ENCODE measurements at regions not wholly inside any gene's neighbourhood (a gene's known extent, or its start where the extent isn't known, plus 50 kb on each side); places are given as distances from the start of the nearest gene placed in this dataset.
"Not testable (repeated sequence)": the region's sequence is repeated elsewhere in the genome, so short reads cannot be mapped to it uniquely, and the experiment has no call there.

DNA sequence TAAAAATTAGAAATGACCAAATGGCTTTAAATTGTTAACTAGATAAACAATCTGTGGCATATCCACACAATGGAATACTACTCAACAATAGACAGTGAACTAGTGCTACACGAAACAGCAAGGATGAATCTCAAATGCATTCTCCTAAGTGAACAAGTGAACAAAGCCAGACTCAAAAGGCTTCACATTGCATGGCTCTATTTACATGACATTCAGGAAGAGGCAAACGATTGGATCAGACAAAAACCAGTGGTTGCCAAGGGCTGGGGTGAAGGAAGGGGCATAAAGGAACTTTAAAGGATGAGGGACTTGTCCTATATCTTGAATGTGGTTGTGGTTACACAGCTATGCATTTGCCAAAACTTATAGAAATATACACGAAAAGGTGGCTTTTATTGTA is 184.3 kb downstream of the RPIA start:
- no peak for TF ChIP-seq CTCF (conservative IDR thresholded peaks at IDR 0.05)
- H3K27ac ChIP-seq = no peak overlapping the region

GRCh38 chr2:88880441-88880953 is 189.0 kb downstream of the RPIA start:
- no peak overlapping the region for H3K27ac ChIP-seq
- TF ChIP-seq CTCF (conservative IDR thresholded peaks at IDR 0.05) = peak; percentile 88

- no peak overlapping the region for H3K27ac ChIP-seq
- TF ChIP-seq CTCF (conservative IDR thresholded peaks at IDR 0.05) = no peak
Observed at GRCh38 chr2:88885275-88885674, 193.8 kb downstream of the RPIA start.

DNA sequence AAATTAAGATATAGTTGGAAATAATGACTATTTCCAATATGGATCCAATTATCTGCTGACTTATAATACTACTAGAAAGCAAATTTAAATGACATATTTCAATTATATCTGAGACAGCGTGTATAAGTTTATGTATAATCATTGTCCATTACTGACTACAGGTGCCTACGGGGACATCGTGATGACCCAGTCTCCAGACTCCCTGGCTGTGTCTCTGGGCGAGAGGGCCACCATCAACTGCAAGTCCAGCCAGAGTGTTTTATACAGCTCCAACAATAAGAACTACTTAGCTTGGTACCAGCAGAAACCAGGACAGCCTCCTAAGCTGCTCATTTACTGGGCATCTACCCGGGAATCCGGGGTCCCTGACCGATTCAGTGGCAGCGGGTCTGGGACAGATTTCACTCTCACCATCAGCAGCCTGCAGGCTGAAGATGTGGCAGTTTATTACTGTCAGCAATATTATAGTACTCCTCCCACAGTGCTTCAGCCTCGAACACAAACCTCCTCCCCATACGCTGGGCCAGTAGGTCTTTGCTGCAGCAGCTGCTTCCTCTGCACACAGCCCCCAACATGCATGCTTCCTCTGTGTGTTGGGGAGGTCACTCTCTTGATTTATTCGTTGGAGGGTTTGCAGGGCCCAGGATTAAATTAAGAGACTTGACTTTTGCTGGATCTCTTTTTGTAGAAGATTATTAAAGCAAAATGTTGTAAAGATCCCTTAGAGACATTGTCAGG is 194.4 kb downstream of the RPIA start:
- no peak for TF ChIP-seq CTCF (conservative IDR thresholded peaks at IDR 0.05)
- no peak overlapping the region for H3K27ac ChIP-seq

- not testable (repeated sequence) for H3K27ac ChIP-seq
Observed at GRCh38 chr2:88887466-88887865, 196.0 kb downstream of the RPIA start.

- TF ChIP-seq CTCF (conservative IDR thresholded peaks at IDR 0.05) = no peak
- no peak overlapping the region for H3K27ac ChIP-seq
Observed at GRCh38 chr2:88892207-88892606, 200.7 kb downstream of the RPIA start.

DNA sequence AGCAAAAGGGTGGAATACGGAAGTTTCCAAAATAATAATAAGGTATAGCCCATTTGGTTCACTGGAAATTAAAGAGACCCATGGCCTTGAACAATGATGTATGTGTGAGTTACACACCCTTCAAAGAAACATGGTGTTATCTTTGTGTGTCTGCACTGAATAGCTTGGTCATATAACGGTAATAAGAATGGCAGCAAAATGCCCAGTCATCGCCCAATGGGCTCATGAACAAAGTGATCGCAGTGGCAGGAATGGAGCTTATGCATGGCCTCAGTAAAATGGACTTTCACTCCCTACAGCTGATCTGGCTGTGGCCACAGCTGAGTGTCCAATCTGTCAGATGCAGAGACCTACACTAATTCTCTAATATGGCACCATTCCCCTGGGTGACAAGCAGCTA is 201.3 kb downstream of the RPIA start:
- no peak overlapping the region for H3K27ac ChIP-seq

More for the DNA sequence above, 201.3 kb downstream of the RPIA start:
- TF ChIP-seq CTCF (conservative IDR thresholded peaks at IDR 0.05) = no peak
